Heart right ventricle (tissue), 16 donors: ENCODE measurements at regions not wholly inside any gene's neighbourhood (a gene's known extent, or its start where the extent isn't known, plus 50 kb on each side); places are given as distances from the start of the nearest gene placed in this dataset.

Experiments used
- ATAC-seq, 8 donors: fragments of 200-7000 bp; cut with Tn5 transposase; one replicate each; pipeline ENCODE4 v1.9.1; 2020; ENCODE audit warnings: mild to moderate bottlenecking in 8 of 8, moderate library complexity in 8 of 8, moderate number of reproducible peaks in 1 of 8
- DNase-seq, 2 donors: peaks; one replicate each; pipeline ENCODE4 v3.0.0-alpha.2; 2020
- H3K27ac ChIP-seq, 10 donors: fragments of 200-600 bp; sonication (generic) in 2 of 10; one replicate each; pipeline versions ENCODE4 v1.5.0 to v1.8.0; 2020 to 2022; ENCODE audit warnings: mild to moderate bottlenecking in 3 of 10
- H3K27me3 ChIP-seq, 7 donors: fragments of 200-600 bp; one replicate each; pipeline ENCODE4 v1.8.0; 2021 to 2022; ENCODE audit warnings: mild to moderate bottlenecking in 2 of 7
- H3K36me3 ChIP-seq, 9 donors: fragments of 200-600 bp; sonication (generic) in 1 of 9; one replicate each; pipeline versions ENCODE4 v1.5.0 to v1.8.0; 2020 to 2022; ENCODE audit warnings: mild to moderate bottlenecking in 2 of 9
- H3K4me1 ChIP-seq, 9 donors: fragments of 200-600 bp; sonication (generic) in 1 of 9; one replicate each; pipeline versions ENCODE4 v1.5.0 to v1.8.0; 2020 to 2022; ENCODE audit warnings: mild to moderate bottlenecking in 4 of 9
- H3K4me3 ChIP-seq, 10 donors: fragments of 200-600 bp; sonication (generic) in 2 of 10; one replicate each; pipeline versions ENCODE4 v1.5.0 to v1.8.0; 2020 to 2022; ENCODE audit warnings: mild to moderate bottlenecking in 7 of 10, moderate library complexity in 2 of 10
- H3K9me3 ChIP-seq, 11 donors: fragments of 200-600 bp in 10 of 11; sonication (generic) in 2 of 11; one replicate each; pipeline versions ENCODE4 v1.5.0 to v1.8.0; 2013 to 2022; ENCODE audit warnings: mild to moderate bottlenecking in 2 of 11, control low read depth in 1 of 11, moderate library complexity in 1 of 11
- CTCF ChIP-seq, 9 donors: fragments of 200-600 bp; sonication (generic) in 2 of 9; IDR thresholded peaks; one replicate each; pipeline versions ENCODE4 v1.5.0 to v1.8.0; 2021 to 2022; ENCODE audit warnings: antibody characterized with exemption in 9 of 9, mild to moderate bottlenecking in 5 of 9, moderate library complexity in 1 of 9
- WGBS, 2 donors: extraction: QIAGEN DNeasy Blood & Tissue Kit; methylation state at CpG; one replicate each; pipeline ENCODE4 v1.1.7; 2013; ENCODE audit warnings: inconsistent platforms in 1 of 2; 5-methylcytosine and 5-hydroxymethylcytosine counted together
- intact Hi-C, 10 donors: fragments of 100-400 bp; cut with DNase I; formaldehyde crosslinking; loops; one replicate each; pipeline versions ENCODE4 v1.11.1 to v1.14.2; 2022
- donor health status: Arrhythmogenic right ventricular cardiomyopathy.
- donor health status: ischemic (EF 13 %, LVEDD 7.1; RV severe dilation, severe dysfunction).
- donor health status: healthy with polysubstance abuse.
- donor health status: DM: no; HTN: yes; CAD: no.
- donor health status: DM: no; HTN: no; CAD: no.
- donor health status: ischemic (EF 25% LVEDD 6.9; RV normal size, moderate dysfunction).
- donor health status: ischemic (EF 25% LVEDD 5.7; RV mildly dilated, moderate dysfunction).
- donor health status: healthy.
- donor health status: DM: yes; HTN: yes; CAD: no.
- donor health status: Ischemic cardiomyopathy.
- donor health status: ischemic (EF 35%, LVEDD 5.7; RV mildly dilated, moderate dysfunction).
- donor health status: nonischemic (EF 11% LVEDD 7.7; RV severe dilation, severe dysfunction).
- donor health status: DM: yes; HTN: yes; CAD: no.
- donor health status: PGD.
- donor health status: ischemic (EF 29% LVEDD 5.4; RV normal size, mild dysfunction).
- donor health status: nonischemic (EF 23%, LVEDD 6.1; RV moderate dilation, normal function).

- ATAC-seq (peak in 3 of 8 donors; percentile 14 to 61 (median 46)), DNase-seq (no peak)
- no peak overlapping the region for H3K4me3 ChIP-seq
- intact Hi-C loops, result no loop called here
- H3K27me3 ChIP-seq, result peaks cover 0 to 23% (median 0%) of the 10 kb centered on the region in 7 donors
- H3K36me3 ChIP-seq, result no peaks in the 10 kb centered on the region
- H3K9me3 ChIP-seq, result no peaks in the 10 kb centered on the region
- no peak overlapping the region for H3K27ac ChIP-seq
- 66 to 69% methylated on average over 34 of the region's 34 CpGs for WGBS, 2 donors
- no peak for TF ChIP-seq CTCF (IDR thresholded peaks at IDR 0.05)
- no peaks in the 10 kb centered on the region for H3K4me1 ChIP-seq
Observed at GRCh38 chr6:169921853-169922824, 170.7 kb downstream of the ERMARD start.

GRCh38 chr6:169921217-169921616 lies 169.8 kb downstream of the ERMARD start:
- no peak for TF ChIP-seq CTCF (IDR thresholded peaks at IDR 0.05)
- no peak for DNase-seq
- intact Hi-C loops, result no loop called here
- Histone ChIP-seq H3K4me3 (no peak overlapping the region), H3K4me1 (peaks cover 0 to 8% (median 1%) of the 10 kb centered on the region in 9 donors), H3K36me3 (no peaks in the 10 kb centered on the region), H3K9me3 (no peaks in the 10 kb centered on the region), H3K27me3 (peaks cover 0 to 23% (median 0%) of the 10 kb centered on the region in 7 donors), H3K27ac (no peak overlapping the region)
- no peak for ATAC-seq
- WGBS, 2 donors, result 73 to 79% methylated on average over 20 of the region's 20 CpGs

- intact Hi-C loops, result no loop called here
- H3K4me1 ChIP-seq, result peaks cover 0 to 15% (median 6%) of the 10 kb centered on the region in 9 donors
- 73 to 84% methylated on average over 11 of the region's 11 CpGs for WGBS, 2 donors
- ATAC-seq (no peak), DNase-seq (no peak)
- H3K27me3 ChIP-seq, result peaks cover 0 to 23% (median 0%) of the 10 kb centered on the region in 7 donors
- no peak for TF ChIP-seq CTCF (IDR thresholded peaks at IDR 0.05)
- H3K4me3 ChIP-seq, result no peak overlapping the region
- no peaks in the 10 kb centered on the region for H3K36me3 ChIP-seq
- H3K9me3 ChIP-seq, result no peaks in the 10 kb centered on the region
- no peak overlapping the region for H3K27ac ChIP-seq
Observed at GRCh38 chr6:169920359-169921020, 169.1 kb downstream of the ERMARD start.

GRCh38 chr6:169918954-169919549 lies 167.6 kb downstream of the ERMARD start:
- H3K4me1 ChIP-seq, result peaks cover 0 to 20% (median 6%) of the 10 kb centered on the region in 9 donors
- no peak overlapping the region for H3K4me3 ChIP-seq
- no peak for TF ChIP-seq CTCF (IDR thresholded peaks at IDR 0.05)
- ATAC-seq (no peak), DNase-seq (no peak)
- peaks cover 0 to 23% (median 0%) of the 10 kb centered on the region in 7 donors for H3K27me3 ChIP-seq
- no peaks in the 10 kb centered on the region for H3K9me3 ChIP-seq
- H3K27ac ChIP-seq, result no peak overlapping the region
- WGBS, 2 donors, result 92 to 93% methylated on average over 26 of the region's 26 CpGs
- H3K36me3 ChIP-seq, result no peaks in the 10 kb centered on the region
- intact Hi-C loops, result no loop called here
